GM19452 (cell line): ENCODE measurements at regions not wholly inside any gene's neighbourhood (a gene's known extent, or its start where the extent isn't known, plus 50 kb on each side); places are given as distances from the start of the nearest gene placed in this dataset.
A peak's percentile ranks its signal among the peaks of the same experiment; 100 is the strongest.
"Not testable (repeated sequence)": the region's sequence is repeated elsewhere in the genome, so short reads cannot be mapped to it uniquely, and the experiment has no call there.

ENCODE experiments used
- ATAC-seq: cut with Tn5 transposase; IDR thresholded peaks from one replicate; pipeline ENCODE4 v1.9.1; 2021; ENCODE audit not compliant: unreplicated experiment

GRCh38 chr11:109480251-109480650, 58.3 kb downstream of the C11orf87 start:
- ATAC-seq = no peak

- no peak for ATAC-seq
These were observed 64.1 kb downstream of the C11orf87 start for GRCh38 chr11:109486129-109486528.

GRCh38 chr11:109490953-109491635, 69.1 kb downstream of the C11orf87 start:
- ATAC-seq = no peak

- no peak for ATAC-seq
These were observed 84.1 kb downstream of the C11orf87 start for GRCh38 chr11:109506115-109506514.

GRCh38 chr11:109507331-109507730, 85.3 kb downstream of the C11orf87 start:
- no peak for ATAC-seq

- no peak for ATAC-seq
These were observed 86.0 kb downstream of the C11orf87 start for GRCh38 chr11:109507836-109508561.

- no peak for ATAC-seq
These were observed 87.0 kb downstream of the C11orf87 start for GRCh38 chr11:109508943-109509342.

- ATAC-seq = no peak
These were observed 88.3 kb downstream of the C11orf87 start for GRCh38 chr11:109510316-109510715.

- ATAC-seq = no peak
These were observed 89.6 kb downstream of the C11orf87 start for GRCh38 chr11:109511598-109511997.

GRCh38 chr11:109512249-109512648, 90.3 kb downstream of the C11orf87 start:
- ATAC-seq = no peak

GRCh38 chr11:109512680-109513079, 90.7 kb downstream of the C11orf87 start:
- peak; percentile 59 for ATAC-seq

GRCh38 chr11:109514313-109515018, 92.5 kb downstream of the C11orf87 start:
- no peak for ATAC-seq

- ATAC-seq = no peak
These were observed 97.3 kb downstream of the C11orf87 start for GRCh38 chr11:109519253-109519652.

- ATAC-seq = no peak
These were observed 99.6 kb downstream of the C11orf87 start for GRCh38 chr11:109521571-109522086.

- no peak for ATAC-seq
These were observed 100.2 kb downstream of the C11orf87 start for GRCh38 chr11:109522116-109522755.

- not testable (repeated sequence) for ATAC-seq
These were observed 103.6 kb downstream of the C11orf87 start for GRCh38 chr11:109525636-109526035.

GRCh38 chr11:109526061-109526460, 104.1 kb downstream of the C11orf87 start:
- no peak for ATAC-seq

GRCh38 chr11:109526931-109527330, 104.9 kb downstream of the C11orf87 start:
- ATAC-seq = no peak

- no peak for ATAC-seq
These were observed 105.5 kb downstream of the C11orf87 start for GRCh38 chr11:109527496-109527895.

- no peak for ATAC-seq
These were observed 125.5 kb downstream of the C11orf87 start for GRCh38 chr11:109547356-109548027.

GRCh38 chr11:109552376-109552775, 130.4 kb downstream of the C11orf87 start:
- ATAC-seq = no peak
